HAP-1 (cell line): ENCODE measurements at regions not wholly inside any gene's neighbourhood (a gene's known extent, or its start where the extent isn't known, plus 50 kb on each side); places are given as distances from the start of the nearest gene placed in this dataset.
"Not testable (repeated sequence)": the region's sequence is repeated elsewhere in the genome, so short reads cannot be mapped to it uniquely, and the experiment has no call there.

Experiments used
- DNase-seq, 2 experiments: peaks; one replicate each; pipeline ENCODE4 v3.0.0-alpha.2; 2016 to 2020; ENCODE audit warnings: low spot score in 2 of 2
- H3K27me3 ChIP-seq: fragments of 250-450 bp; sonication (Bioruptor Pico); 2 replicates; pipeline ENCODE4 v1.5.1; 2020; ENCODE audit warnings: low read depth, mild to moderate bottlenecking, moderate library complexity
- H3K36me3 ChIP-seq: fragments of 250-450 bp; sonication (Bioruptor Pico); replicated peaks from 2 replicates; pipeline ENCODE4 v1.5.1; 2020; ENCODE audit warnings: mild to moderate bottlenecking
- H3K4me1 ChIP-seq: fragments of 250-450 bp; sonication (Bioruptor Pico); 2 replicates; pipeline ENCODE4 v1.5.1; 2020; ENCODE audit warnings: mild to moderate bottlenecking
- H3K4me3 ChIP-seq: fragments of 250-450 bp; sonication (Bioruptor Pico); 2 replicates; pipeline ENCODE4 v1.5.1; 2020; ENCODE audit warnings: mild to moderate bottlenecking, moderate library complexity
- H3K9me3 ChIP-seq: fragments of 250-450 bp; sonication (Bioruptor Pico); 2 replicates; pipeline ENCODE4 v1.5.1; 2020; ENCODE audit warnings: mild to moderate bottlenecking, moderate library complexity
- in situ Hi-C: fragments of 300-500 bp; cut with MboI; formaldehyde crosslinking; loops from 3 replicates; pipeline ENCODE4 v1.14.3; 2020; ENCODE audit warnings: low sequenced_read_pairs, inconsistent platforms, mixed read lengths

- DNase-seq: no peak
- in situ Hi-C loops: no loop called here
Observed at GRCh38 chrX:139327355-139327754, 203.2 kb upstream of the F9 start.

GRCh38 chrX:139324756-139325155 lies 205.8 kb upstream of the F9 start:
- in situ Hi-C loops: no loop called here
- no peak for DNase-seq
- H3K4me1 ChIP-seq: no peaks in the 10 kb centered on the region
- no peaks in the 10 kb centered on the region for H3K36me3 ChIP-seq
- no peaks in the 10 kb centered on the region for H3K27me3 ChIP-seq
- no peaks in the 10 kb centered on the region for H3K9me3 ChIP-seq
- no peak overlapping the region for H3K4me3 ChIP-seq

More at GRCh38 chrX:139327355-139327754, 203.2 kb upstream of the F9 start:
- Histone ChIP-seq H3K36me3 (no peaks in the 10 kb centered on the region), H3K27me3 (no peaks in the 10 kb centered on the region), H3K4me1 (no peaks in the 10 kb centered on the region), H3K4me3 (no peak overlapping the region), H3K9me3 (no peaks in the 10 kb centered on the region; the same call in 1 of the 2 replicates)

- in situ Hi-C loops, H3K9me3 ChIP-seq, H3K36me3 ChIP-seq, H3K27me3 ChIP-seq, DNase-seq, H3K4me3 ChIP-seq, H3K4me1 ChIP-seq: not testable (repeated sequence)
Observed at GRCh38 chrX:139320661-139321354, 209.7 kb upstream of the F9 start.

GRCh38 chrX:139306675-139307074 lies 223.9 kb upstream of the F9 start:
- H3K27me3 ChIP-seq, H3K36me3 ChIP-seq, H3K4me1 ChIP-seq, in situ Hi-C loops, H3K4me3 ChIP-seq, DNase-seq, H3K9me3 ChIP-seq: not testable (repeated sequence)

- no peak overlapping the region for H3K4me3 ChIP-seq
Observed at GRCh38 chrX:139304471-139304870, 226.1 kb upstream of the F9 start.

GRCh38 chrX:139299309-139299708 lies 231.2 kb upstream of the F9 start:
- DNase-seq: no peak
- Histone ChIP-seq H3K27me3 (no peaks in the 10 kb centered on the region; the same call in 1 of the 2 replicates), H3K9me3 (no peaks in the 10 kb centered on the region), H3K36me3 (no peaks in the 10 kb centered on the region), H3K4me3 (no peak overlapping the region), H3K4me1 (no peaks in the 10 kb centered on the region)
- in situ Hi-C loops: no loop called here

More at GRCh38 chrX:139304471-139304870, 226.1 kb upstream of the F9 start:
- no peaks in the 10 kb centered on the region for H3K36me3 ChIP-seq
- DNase-seq: no peak
- in situ Hi-C loops: no loop called here
- H3K27me3 ChIP-seq: no peaks in the 10 kb centered on the region
- no peaks in the 10 kb centered on the region for H3K9me3 ChIP-seq
- no peaks in the 10 kb centered on the region for H3K4me1 ChIP-seq

GRCh38 chrX:139298437-139298836 lies 232.1 kb upstream of the F9 start:
- DNase-seq: no peak
- no peaks in the 10 kb centered on the region; the same call in 1 of the 2 replicates for H3K27me3 ChIP-seq
- no peaks in the 10 kb centered on the region for H3K9me3 ChIP-seq
- H3K4me3 ChIP-seq: no peak overlapping the region
- in situ Hi-C loops: no loop called here
- H3K36me3 ChIP-seq: no peaks in the 10 kb centered on the region
- no peaks in the 10 kb centered on the region for H3K4me1 ChIP-seq

GRCh38 chrX:139297638-139298037 lies 232.9 kb upstream of the F9 start:
- H3K36me3 ChIP-seq: no peaks in the 10 kb centered on the region
- no peaks in the 10 kb centered on the region for H3K4me1 ChIP-seq
- no peak for DNase-seq
- in situ Hi-C loops: no loop called here
- H3K27me3 ChIP-seq: no peaks in the 10 kb centered on the region; the same call in 1 of the 2 replicates
- H3K9me3 ChIP-seq: no peaks in the 10 kb centered on the region
- no peak overlapping the region for H3K4me3 ChIP-seq

GRCh38 chrX:139293991-139294390 lies 236.5 kb upstream of the F9 start:
- in situ Hi-C loops: no loop called here
- no peak for DNase-seq
- no peak overlapping the region for H3K4me3 ChIP-seq
- H3K4me1 ChIP-seq: no peaks in the 10 kb centered on the region
- H3K27me3 ChIP-seq: no peaks in the 10 kb centered on the region; the same call in 1 of the 2 replicates
- no peaks in the 10 kb centered on the region for H3K36me3 ChIP-seq
- no peaks in the 10 kb centered on the region for H3K9me3 ChIP-seq

- no peak for DNase-seq
- in situ Hi-C loops: no loop called here
- Histone ChIP-seq H3K9me3 (no peaks in the 10 kb centered on the region), H3K4me3 (no peak overlapping the region), H3K36me3 (no peaks in the 10 kb centered on the region), H3K4me1 (no peaks in the 10 kb centered on the region), H3K27me3 (no peaks in the 10 kb centered on the region)
Observed at GRCh38 chrX:139290310-139290709, 240.2 kb upstream of the F9 start.

- Histone ChIP-seq H3K4me1 (no peaks in the 10 kb centered on the region), H3K4me3 (no peak overlapping the region), H3K27me3 (no peaks in the 10 kb centered on the region), H3K36me3 (no peaks in the 10 kb centered on the region), H3K9me3 (peaks cover 3% of the 10 kb centered on the region; the same call in 1 of the 2 replicates)
- in situ Hi-C loops: no loop called here
- DNase-seq: no peak
Observed at GRCh38 chrX:139287155-139287924, 243.2 kb upstream of the F9 start.

GRCh38 chrX:139286342-139286741 lies 244.2 kb upstream of the F9 start:
- Histone ChIP-seq H3K36me3 (no peaks in the 10 kb centered on the region), H3K27me3 (no peaks in the 10 kb centered on the region), H3K4me1 (no peaks in the 10 kb centered on the region), H3K9me3 (peaks cover 3% of the 10 kb centered on the region; the same call in 1 of the 2 replicates), H3K4me3 (no peak overlapping the region)
- DNase-seq: no peak
- in situ Hi-C loops: no loop called here

GRCh38 chrX:139267851-139268250 lies 262.7 kb upstream of the F9 start:
- H3K9me3 ChIP-seq: no peaks in the 10 kb centered on the region
- no peaks in the 10 kb centered on the region for H3K36me3 ChIP-seq
- no peaks in the 10 kb centered on the region for H3K4me1 ChIP-seq
- no peaks in the 10 kb centered on the region for H3K27me3 ChIP-seq
- DNase-seq: no peak
- no peak overlapping the region for H3K4me3 ChIP-seq
- in situ Hi-C loops: no loop called here

- H3K36me3 ChIP-seq: no peaks in the 10 kb centered on the region
- H3K9me3 ChIP-seq: no peaks in the 10 kb centered on the region
- no peaks in the 10 kb centered on the region for H3K4me1 ChIP-seq
- in situ Hi-C loops: no loop called here
- no peak overlapping the region for H3K4me3 ChIP-seq
- DNase-seq: no peak
- no peaks in the 10 kb centered on the region for H3K27me3 ChIP-seq
Observed at GRCh38 chrX:139246295-139246694, 284.2 kb upstream of the F9 start.
